Activated gamma-delta T cell (primary cell): ENCODE measurements at regions not wholly inside any gene's neighbourhood (a gene's known extent, or its start where the extent isn't known, plus 50 kb on each side); places are given as distances from the start of the nearest gene placed in this dataset.
"Not testable (repeated sequence)": the region's sequence is repeated elsewhere in the genome, so short reads cannot be mapped to it uniquely, and the experiment has no call there.

ENCODE experiments used
- DNase-seq: peaks from one replicate; lab custom pipeline; 2025; lab: John Stamatoyannopoulos, UW

DNA sequence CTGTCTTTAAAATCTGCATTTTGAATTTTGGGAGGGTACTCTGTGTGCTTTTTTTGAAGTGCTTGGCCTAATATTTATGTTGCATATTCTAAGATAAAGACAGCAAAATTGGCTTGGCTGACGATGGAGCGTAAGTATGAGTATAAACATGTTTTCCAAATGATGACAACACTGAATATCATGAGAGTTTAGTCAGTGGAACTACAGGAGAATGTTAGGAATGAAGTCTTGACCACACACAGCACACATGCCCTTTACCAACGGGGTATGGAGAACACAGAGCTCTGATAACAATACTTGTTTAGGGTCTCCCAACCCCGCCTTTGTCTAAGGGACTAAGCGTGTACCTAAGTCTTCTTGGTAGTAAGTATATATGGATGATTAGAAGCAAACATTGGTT is 253.9 kb upstream of the FZD8 start:
- DNase-seq = no peak

GRCh38 chr10:35895331-35895730 is 253.2 kb upstream of the FZD8 start:
- no peak for DNase-seq

DNA sequence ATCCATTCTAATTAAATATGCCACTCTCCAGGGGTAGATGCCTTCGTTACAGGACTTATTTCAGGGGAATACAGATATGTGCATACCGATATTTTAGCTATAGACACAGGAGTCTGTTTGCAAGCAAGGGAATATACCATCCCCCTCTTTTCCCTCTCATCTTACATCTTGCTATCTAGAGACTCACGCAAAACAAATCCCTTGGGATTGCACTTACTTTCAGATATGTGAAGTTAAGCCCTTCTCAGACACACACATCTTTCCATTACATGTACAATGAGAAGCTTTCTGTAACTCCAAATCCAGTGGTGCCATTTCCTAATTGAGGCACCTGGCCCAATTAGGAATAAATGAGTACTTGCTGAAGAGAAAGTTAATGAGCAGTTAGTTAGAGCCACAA is 250.4 kb upstream of the FZD8 start:
- no peak for DNase-seq

DNA sequence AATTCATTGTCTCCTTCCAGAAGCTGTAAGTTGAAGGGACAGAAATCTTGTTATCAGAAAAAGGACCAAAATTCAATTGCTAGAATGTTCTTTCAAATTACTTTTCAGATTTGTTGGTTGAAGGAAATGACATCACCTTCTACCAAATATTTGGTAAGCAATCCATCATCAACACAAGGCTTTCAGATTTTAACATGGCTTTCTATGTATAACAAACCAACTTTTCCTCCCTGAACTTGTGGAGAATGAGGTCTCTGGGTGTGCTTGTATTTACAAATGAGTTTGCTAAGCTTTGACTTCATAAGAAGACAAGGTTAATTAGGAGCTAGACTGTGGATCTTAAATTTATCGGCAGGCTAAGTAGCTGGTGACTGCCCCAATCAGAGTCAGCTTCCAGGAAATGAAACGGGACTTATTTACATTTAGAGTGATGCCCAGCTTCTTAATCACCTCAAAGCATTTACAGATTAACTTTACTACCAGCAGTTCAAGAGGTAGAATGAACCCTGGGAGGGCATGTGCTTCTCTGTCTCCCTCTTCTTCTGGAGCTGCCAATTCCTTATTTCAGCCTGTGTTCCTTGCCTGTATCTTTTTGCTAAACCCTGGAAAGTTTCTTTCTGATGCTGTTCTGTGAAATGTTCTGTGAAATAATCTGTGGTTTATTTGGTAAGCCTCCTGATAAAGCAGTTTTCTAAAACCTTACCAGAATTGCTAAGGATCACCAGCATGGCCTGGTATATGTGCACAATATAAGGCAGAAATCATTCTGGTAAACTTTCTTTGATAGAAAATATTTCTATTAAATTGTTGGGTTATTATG is 248.8 kb upstream of the FZD8 start:
- DNase-seq = no peak

DNA sequence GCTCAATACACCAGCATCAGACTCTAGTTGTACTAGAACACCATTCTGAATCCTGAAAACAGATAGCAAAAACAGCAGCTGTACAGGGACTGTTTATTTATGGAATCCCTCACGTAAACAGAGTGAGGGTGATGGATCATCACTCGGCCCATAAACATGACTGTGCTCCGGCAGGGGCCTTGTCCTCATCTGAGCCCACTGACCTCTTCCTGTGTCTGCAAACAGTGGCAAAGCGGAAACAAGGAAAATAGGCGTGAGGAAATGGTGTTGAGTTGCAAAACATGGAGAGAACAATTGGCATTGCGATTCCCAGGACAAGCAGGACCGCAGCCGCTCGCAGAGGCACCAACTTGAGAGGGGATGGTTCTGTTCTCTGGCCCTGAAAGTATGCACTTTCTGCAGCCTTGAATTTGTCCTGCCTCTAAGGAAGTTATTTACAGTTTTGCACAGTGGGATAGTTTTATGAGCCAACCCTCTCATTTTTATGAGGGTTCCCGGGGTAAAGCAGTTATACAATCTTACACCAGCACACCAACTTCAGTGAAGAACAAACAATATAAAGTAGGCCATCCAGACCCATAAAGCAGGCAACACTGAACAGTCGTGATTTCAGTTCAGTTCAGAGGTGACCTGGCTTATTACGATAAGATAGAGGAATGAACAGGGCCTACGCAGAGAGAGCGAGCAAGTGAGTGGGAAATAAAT is 248.0 kb upstream of the FZD8 start:
- no peak for DNase-seq

DNA sequence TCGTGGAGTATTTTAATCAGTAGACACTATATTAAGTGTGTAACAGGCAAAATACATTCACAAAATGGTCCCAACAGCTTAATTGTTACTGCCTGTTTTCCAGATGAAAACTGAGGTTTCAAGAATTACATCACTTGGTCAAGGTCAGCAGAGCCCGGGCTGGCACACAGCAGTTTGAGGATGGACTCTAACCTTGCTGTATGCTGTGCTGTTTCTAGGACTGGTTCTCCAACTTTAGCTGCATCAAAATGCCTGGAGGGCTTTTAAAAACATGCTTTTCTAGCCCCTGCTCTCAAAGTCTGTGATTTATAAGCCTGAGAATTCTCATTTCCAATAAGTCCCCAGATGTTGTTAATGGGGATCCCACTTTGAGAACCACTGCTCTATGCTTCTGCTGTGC is 247.1 kb upstream of the FZD8 start:
- DNase-seq = no peak

- no peak for DNase-seq
Measured at GRCh38 chr10:35888400-35888799, 246.3 kb upstream of the FZD8 start.

DNA sequence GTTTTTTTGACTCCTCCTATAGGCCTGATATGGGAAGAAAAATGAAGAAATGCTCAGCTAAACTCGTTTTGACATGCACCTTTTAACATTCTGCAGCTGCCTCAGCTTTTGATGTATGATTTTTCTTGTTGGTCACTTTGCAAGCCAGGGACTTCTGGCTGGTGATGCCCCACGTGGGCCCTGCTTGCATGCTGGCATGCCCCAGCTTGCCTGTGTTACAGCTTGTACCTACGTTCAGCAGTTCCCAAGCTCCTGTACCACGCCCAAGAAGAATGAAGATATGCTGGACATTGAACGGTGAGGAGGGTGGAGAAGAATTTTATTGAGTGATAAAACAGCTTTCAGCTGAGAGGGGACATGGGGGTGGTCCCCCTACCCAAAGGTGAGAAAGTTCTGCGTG is 245.6 kb upstream of the FZD8 start:
- DNase-seq = no peak

- no peak for DNase-seq
Measured at GRCh38 chr10:35885076-35885475, 243.0 kb upstream of the FZD8 start.

- no peak for DNase-seq
Measured at GRCh38 chr10:35884657-35885071, 242.6 kb upstream of the FZD8 start.

- DNase-seq = no peak
Measured at GRCh38 chr10:35882422-35883150, 240.5 kb upstream of the FZD8 start.

- DNase-seq = no peak
Measured at GRCh38 chr10:35881320-35881719, 239.2 kb upstream of the FZD8 start.

DNA sequence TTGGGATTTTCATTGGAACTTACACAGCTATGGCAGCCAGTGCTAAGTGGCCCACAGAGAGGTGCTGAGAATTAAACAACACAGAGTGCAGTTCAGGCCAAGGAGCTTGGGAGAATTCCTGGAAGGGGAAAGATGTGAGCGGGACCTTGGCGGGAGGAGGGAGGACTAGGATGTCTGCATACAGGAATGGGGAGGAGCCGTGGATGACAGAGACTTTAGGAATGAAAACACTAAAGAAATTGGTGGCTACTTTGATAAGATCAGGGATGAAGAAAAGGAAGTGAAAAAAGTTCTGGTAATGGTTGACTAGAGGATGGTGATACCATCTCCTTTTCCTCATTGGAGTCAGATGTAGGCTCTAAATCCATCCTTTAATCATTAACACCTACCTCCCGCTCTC is 234.2 kb upstream of the FZD8 start:
- DNase-seq = no peak

DNA sequence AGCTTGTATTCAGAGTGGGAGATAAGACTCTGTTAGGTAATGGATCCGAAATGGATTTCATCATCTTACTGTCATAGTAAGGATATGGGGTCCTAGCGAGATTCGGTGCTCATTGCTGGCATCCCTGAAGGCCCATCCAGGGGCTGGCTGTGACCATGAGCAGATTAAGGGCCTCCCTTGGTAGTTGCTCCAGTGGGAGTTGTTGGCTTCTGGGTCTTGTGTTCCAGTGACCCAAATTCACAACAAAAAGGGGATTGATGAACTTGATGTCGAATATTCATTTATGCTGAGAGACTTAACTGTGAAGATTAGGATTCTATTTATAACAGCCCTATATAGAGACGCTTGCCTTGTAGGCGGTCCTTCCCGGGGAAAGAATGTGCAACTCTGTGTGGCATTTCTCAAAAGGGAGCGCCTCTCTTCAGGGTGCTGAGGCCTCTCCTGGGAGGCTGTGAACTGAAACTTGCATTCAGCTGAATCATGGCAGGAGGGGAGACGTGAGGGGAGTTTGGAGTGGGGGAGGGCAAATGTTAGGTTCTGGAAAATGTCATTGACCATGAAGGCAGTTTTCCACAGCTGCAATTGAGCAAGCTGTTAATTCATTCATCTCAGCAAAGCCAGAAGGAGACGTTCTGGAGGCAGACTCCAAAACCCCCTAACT is 233.1 kb upstream of the FZD8 start:
- DNase-seq = no peak

- no peak for DNase-seq
Measured at GRCh38 chr10:35874311-35875015, 232.4 kb upstream of the FZD8 start.

GRCh38 chr10:35872671-35873070 is 230.6 kb upstream of the FZD8 start:
- DNase-seq = no peak

DNA sequence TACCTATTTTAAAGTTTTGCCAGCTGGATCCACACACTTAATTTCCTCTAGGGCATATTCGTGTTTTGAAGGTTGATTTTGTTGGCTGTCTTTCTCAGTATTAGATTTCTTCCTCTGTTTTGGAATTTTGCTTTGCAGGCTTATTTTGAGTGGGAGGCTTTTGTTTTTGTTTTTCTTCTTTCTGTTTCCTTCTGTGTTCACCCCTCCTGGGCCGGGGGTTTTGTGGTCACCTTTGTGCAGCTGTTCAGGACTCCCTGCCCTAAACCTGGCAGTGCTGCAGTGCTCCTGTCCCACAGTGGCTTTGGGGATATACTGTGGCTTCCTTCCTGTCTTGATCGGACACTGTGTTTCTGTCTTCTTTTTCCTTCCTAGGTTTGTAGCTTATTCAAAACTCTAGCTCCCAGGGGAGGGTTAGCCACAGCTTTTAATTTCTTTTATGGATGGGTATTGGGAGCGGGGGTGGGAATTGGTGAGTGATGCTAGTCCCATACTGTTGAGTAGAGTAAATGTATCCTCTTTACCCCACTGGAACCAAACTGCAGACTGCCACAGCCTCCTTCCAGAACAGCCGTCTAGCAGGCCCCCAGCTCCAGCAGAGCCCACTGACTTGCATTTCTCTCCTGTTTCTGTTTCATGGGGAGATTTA is 228.7 kb upstream of the FZD8 start:
- no peak for DNase-seq

DNA sequence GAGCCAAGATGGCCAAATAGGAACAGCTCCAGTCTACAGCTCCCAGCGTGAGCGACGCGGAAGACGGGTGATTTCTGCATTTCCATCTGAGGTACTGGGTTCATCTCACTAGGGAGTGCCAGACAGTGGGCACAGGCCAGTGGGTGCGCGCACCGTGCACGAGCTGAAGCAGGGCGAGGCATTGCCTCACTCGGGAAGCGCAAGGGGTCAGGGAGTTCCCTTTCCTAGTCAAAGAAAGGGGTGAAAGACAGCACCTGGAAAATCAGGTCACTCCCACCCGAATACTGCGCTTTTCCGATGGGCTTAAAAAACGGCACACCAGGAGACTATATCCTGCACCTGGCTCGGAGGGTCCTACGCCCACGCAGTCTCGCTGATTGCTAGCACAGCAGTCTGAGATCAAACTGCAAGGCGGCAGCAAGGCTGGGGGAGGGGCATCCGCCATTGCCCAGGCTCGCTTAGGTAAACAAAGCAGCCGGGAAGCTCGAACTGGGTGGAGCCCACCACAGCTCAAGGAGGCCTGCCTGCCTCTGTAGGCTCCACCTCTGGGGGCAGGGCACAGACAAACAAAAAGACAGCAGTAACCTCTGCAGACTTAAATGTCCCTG is 216.7 kb upstream of the FZD8 start:
- DNase-seq = not testable (repeated sequence)

DNA sequence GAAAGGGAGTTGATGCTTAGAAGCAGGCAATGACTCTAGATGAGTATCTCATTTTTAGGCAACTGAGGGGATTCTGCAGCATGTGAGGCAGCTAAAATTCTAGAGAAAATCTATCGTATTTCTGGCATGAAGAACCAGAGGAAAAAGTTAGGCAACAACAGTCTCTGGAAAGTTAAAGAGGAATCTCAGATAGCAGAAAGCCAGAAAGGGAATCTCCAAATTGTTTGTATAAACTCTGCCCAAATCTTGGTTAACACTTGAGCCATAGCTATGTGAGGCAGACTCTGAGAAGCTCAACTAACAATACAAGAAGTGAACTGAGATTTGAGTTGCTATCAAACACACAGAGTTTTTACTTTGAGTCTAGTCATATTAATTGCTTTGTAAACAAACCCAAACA is 215.8 kb upstream of the FZD8 start:
- DNase-seq = no peak

DNA sequence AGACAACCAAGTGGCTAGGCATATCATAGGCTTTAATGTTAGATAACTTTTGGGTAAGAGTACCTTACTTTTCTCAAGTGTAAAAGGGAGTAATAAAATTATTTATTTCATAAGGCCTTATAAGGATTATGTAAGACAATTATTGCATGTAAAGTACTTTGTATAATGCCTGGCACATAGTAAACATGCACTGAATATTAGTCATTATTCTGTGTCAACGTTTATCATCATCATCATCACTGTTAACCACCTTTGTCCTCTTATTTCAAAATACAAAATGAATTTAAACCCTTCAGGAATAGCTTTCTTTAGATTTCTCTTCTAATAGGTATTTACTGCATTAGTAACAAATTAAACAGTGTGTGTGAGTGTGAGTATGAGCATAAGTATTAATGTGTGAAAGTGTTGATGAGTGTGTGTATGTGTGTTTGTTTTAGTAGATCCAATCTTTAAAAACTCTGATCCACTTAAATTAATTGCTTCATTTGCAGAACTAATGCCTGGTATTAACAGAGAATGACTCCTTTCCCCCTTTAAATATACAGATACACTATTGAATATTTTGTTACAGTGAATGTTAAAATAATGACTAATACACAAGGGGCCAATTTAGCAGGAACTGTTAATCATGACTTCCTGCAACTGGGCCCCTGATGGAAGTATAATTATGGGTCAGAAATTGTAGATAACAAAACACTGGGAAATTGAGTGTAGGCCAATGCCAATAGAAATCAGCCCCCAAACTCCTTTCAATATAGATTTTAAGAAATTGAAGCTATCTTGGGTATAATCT is 213.3 kb upstream of the FZD8 start:
- DNase-seq = no peak
